ENCODE measurements at regions not wholly inside any gene's neighbourhood (a gene's known extent, or its start where the extent isn't known, plus 50 kb on each side); places are given as distances from the start of the nearest gene placed in this dataset.
A peak's percentile ranks its signal among the peaks of the same experiment; 100 is the strongest.

GRCh38 chr20:40073535-40074111 is 615.4 kb downstream of the MAFB start:
- H3K14ac ChIP-seq (ENCODE audit: insufficient read length), result no peak overlapping the region
- WGBS, 2 experiments (ENCODE audit: extremely low coverage in 1 of 2, insufficient coverage in 1 of 2, insufficient read length in 1 of 2, insufficient replicate concordance in 2 of 2, low coverage in 1 of 2, low lambda C conversion rate in 2 of 2, missing lambda C conversion rate in 1 of 2), result 13% methylated on average over 4 of the region's 4 CpGs; no CpG with 5 or more reads in 1 of the 2 experiments
- H2BK20ac ChIP-seq (ENCODE audit: low read length), result no peak overlapping the region
- no peak overlapping the region for H3K23ac ChIP-seq (ENCODE audit: insufficient read length)
- H3K4me3 ChIP-seq (ENCODE audit: extremely low read depth in 1 of 4, insufficient read depth in 2 of 4, low read depth in 3 of 4, low read length in 4 of 4), result no peak overlapping the region
- no peak overlapping the region; the same call in 1 of the 2 replicates for H2AFZ ChIP-seq (ENCODE audit: low read length)
- H3K4ac ChIP-seq (replicated peaks; ENCODE audit: insufficient read length, low read depth, low read length), result no peak overlapping the region
- H3K56ac ChIP-seq (replicated peaks; ENCODE audit: insufficient read length, low read depth, low read length), result no peak overlapping the region
- H3K4me1 ChIP-seq (replicated peaks in 1 of 4; ENCODE audit: control insufficient read depth in 3 of 4, insufficient read depth in 4 of 4, low read length in 3 of 4), result peaks cover 2 to 9% (median 7%) of the 10 kb centered on the region in 4 experiments; a peak in 6 of 7 replicates
- H2BK12ac ChIP-seq (ENCODE audit: low read depth, low read length), result no peak overlapping the region
- no peak overlapping the region; the same call in 1 of the 2 replicates for H3K27ac ChIP-seq (ENCODE audit: low read depth, low read length)
- no peak overlapping the region for H2BK120ac ChIP-seq (replicated peaks; ENCODE audit: low read depth, low read length)
- H2BK5ac ChIP-seq (ENCODE audit: low read depth, low read length), result peak overlapping the region; percentile 8; the same call in 1 of the 2 replicates
- H3K36me3 ChIP-seq (ENCODE audit: control insufficient read depth in 2 of 4, insufficient read depth in 4 of 4, low read length in 3 of 4), result no peaks in the 10 kb centered on the region; a peak in 1 of 8 replicates
- H4K8ac ChIP-seq (ENCODE audit: extremely low read depth, insufficient read depth, low read length), result no peak overlapping the region
- no peaks in the 10 kb centered on the region for H3K79me1 ChIP-seq (ENCODE audit: low read depth, low read length)
- no peak overlapping the region; a peak in 1 of 7 replicates for H3K9ac ChIP-seq (replicated peaks in 1 of 4; ENCODE audit: extremely low read depth in 1 of 4, low read depth in 3 of 4, low read length in 3 of 4)
- no peak overlapping the region for H3K18ac ChIP-seq (ENCODE audit: extremely low read depth, low read length)
- H4K20me1 ChIP-seq (replicated peaks in 1 of 2; ENCODE audit: control insufficient read depth in 1 of 2, insufficient read depth in 2 of 2, low read length in 2 of 2), result no peaks in the 10 kb centered on the region
- no peak overlapping the region for H2AK5ac ChIP-seq (ENCODE audit: low read depth, low read length)
- H3K23me2 ChIP-seq (ENCODE audit: low read depth, low read length), result no peaks in the 10 kb centered on the region
- no peaks in the 10 kb centered on the region for H3K79me2 ChIP-seq (ENCODE audit: control insufficient read depth in 1 of 2, insufficient read depth in 2 of 2, low read length in 2 of 2)
- H3K27me3 ChIP-seq (replicated peaks in 1 of 4; ENCODE audit: control insufficient read depth in 3 of 4, extremely low read depth in 1 of 4, insufficient read depth in 3 of 4, low read length in 3 of 4), result no peaks in the 10 kb centered on the region
- no peaks in the 10 kb centered on the region for H3K9me3 ChIP-seq (ENCODE audit: insufficient read depth in 2 of 2, low read depth in 1 of 2, low read length in 1 of 2)
- H3K4me2 ChIP-seq (ENCODE audit: insufficient read depth in 1 of 2, low read depth in 2 of 2, low read length in 2 of 2), result peak overlapping the region; percentile 39 to 40; a peak in 3 of 4 replicates
- peak; percentile 88 for FAIRE-seq
- no peak overlapping the region for H4K5ac ChIP-seq (ENCODE audit: insufficient read length, low read depth, low read length)
- DNase-seq (ENCODE audit: low read depth in 1 of 2, low spot score in 2 of 2), result peak; percentile 36 to 56
- TF ChIP-seq SP1 (IDR thresholded peaks at IDR 0.05; ENCODE audit: low read depth, low read length), result 0 out of 2 replicates have a peak, but pooled peaks have one; percentile 37
- no peak for TF ChIP-seq BRCA1 (IDR thresholded peaks at IDR 0.05; ENCODE audit: low read depth, low read length)
- TF ChIP-seq EP300 (IDR thresholded peaks at IDR 0.05; ENCODE audit: borderline replicate concordance in 1 of 2, low read depth in 2 of 2, low read length in 2 of 2), result peak in 1 of 2 experiments; percentile 17; a peak in 1 of 3 replicates
- peak; percentile 21; the same call in 1 of the 2 replicates for TF ChIP-seq JUND (IDR thresholded peaks at IDR 0.05; ENCODE audit: low read length)
- no peak for TF ChIP-seq CREB1 (IDR thresholded peaks at IDR 0.05)
- TF ChIP-seq TCF12 (IDR thresholded peaks at IDR 0.05; ENCODE audit: low read depth, low read length), result no peak
- TF ChIP-seq TEAD4 (IDR thresholded peaks at IDR 0.05; ENCODE audit: low read depth, low read length), result 0 out of 2 replicates have a peak, but pooled peaks have one; percentile 46
- peak; percentile 59 for TF ChIP-seq NANOG (IDR thresholded peaks at IDR 0.05; ENCODE audit: insufficient read depth, low read depth, low read length, poor library complexity, severe bottlenecking)
- CTCF ChIA-PET (ENCODE audit: partially characterized antibody), result interaction anchor here (0.7 to 3.0 kb wide), 2 partner anchors 86 to 324 kb away, joined by 3 to 7 read pairs; no protein-coding TSS in a partner anchor
- no peak overlapping the region for H2BK15ac ChIP-seq (ENCODE audit: low read length)
- peak overlapping the region; percentile 1 for H4K91ac ChIP-seq (replicated peaks; ENCODE audit: insufficient read length, low read length)
- POLR2A ChIA-PET (ENCODE audit: partially characterized antibody), result interaction anchor here (0.7 to 1.0 kb wide), 2 partner anchors 128 to 203 kb away, joined by 3 to 4 read pairs; no protein-coding TSS in a partner anchor
